Hepatocyte (in vitro differentiated cells): ENCODE measurements at regions not wholly inside any gene's neighbourhood (a gene's known extent, or its start where the extent isn't known, plus 50 kb on each side); places are given as distances from the start of the nearest gene placed in this dataset.

Experiments used
- DNase-seq: peaks from one replicate; pipeline ENCODE4 v3.0.0-alpha.2; 2016; ENCODE audit warnings: low spot score
- H2AFZ ChIP-seq: fragments of 200-600 bp; sonication (generic); 2 replicates; pipeline ENCODE4 v1.6.0; 2016; ENCODE audit warnings: antibody characterized with exemption, mild to moderate bottlenecking
- H3K27ac ChIP-seq: fragments of 200-600 bp; sonication (generic); 2 replicates; pipeline ENCODE4 v1.5.1; 2016; ENCODE audit warnings: mild to moderate bottlenecking
- H3K27me3 ChIP-seq: fragments of 200-600 bp; sonication (generic); 2 replicates; pipeline ENCODE4 v1.6.1; 2016
- H3K36me3 ChIP-seq: fragments of 200-600 bp; sonication (generic); replicated peaks from 2 replicates; pipeline ENCODE4 v1.5.1; 2016; ENCODE audit warnings: low read depth; ENCODE audit not compliant: insufficient read depth
- H3K4me1 ChIP-seq: fragments of 200-600 bp; sonication (generic); 2 replicates; pipeline ENCODE4 v1.5.1; 2016; ENCODE audit warnings: mild to moderate bottlenecking, moderate library complexity; ENCODE audit not compliant: insufficient read depth
- H3K4me2 ChIP-seq: fragments of 200-600 bp; sonication (generic); 2 replicates; pipeline ENCODE4 v1.6.0; 2016
- H3K4me3 ChIP-seq: fragments of 200-600 bp; sonication (generic); 2 replicates; pipeline ENCODE4 v1.5.1; 2016; ENCODE audit warnings: mild to moderate bottlenecking
- H3K79me2 ChIP-seq: fragments of 200-600 bp; sonication (generic); 2 replicates; pipeline ENCODE4 v1.6.0; 2017; ENCODE audit warnings: mild to moderate bottlenecking
- H3K9me2 ChIP-seq: fragments of 200-600 bp; sonication (generic); replicated peaks from 2 replicates; pipeline ENCODE4 v1.6.0; 2017; ENCODE audit warnings: mild to moderate bottlenecking; ENCODE audit not compliant: insufficient read depth
- H3K9me3 ChIP-seq: fragments of 200-600 bp; sonication (generic); 2 replicates; pipeline ENCODE4 v1.5.1; 2016; ENCODE audit warnings: low read depth, mild to moderate bottlenecking
- H4K20me1 ChIP-seq: fragments of 200-600 bp; sonication (generic); 2 replicates; pipeline ENCODE4 v1.6.0; 2016; ENCODE audit warnings: mild to moderate bottlenecking; ENCODE audit not compliant: insufficient read depth, poor library complexity, severe bottlenecking
- EZH2 ChIP-seq: fragments of 200-600 bp; sonication (generic); IDR thresholded peaks from 2 replicates; pipeline ENCODE4 v1.6.1; 2016; ENCODE audit warnings: antibody characterized with exemption, mild to moderate bottlenecking, borderline replicate concordance
- EZH2phosphoT487 ChIP-seq: fragments of 200-600 bp; sonication (generic); IDR thresholded peaks from one replicate; pipeline ENCODE4 v1.6.1; 2018; ENCODE audit warnings: antibody characterized with exemption, mild to moderate bottlenecking, low read depth, moderate library complexity; ENCODE audit not compliant: unreplicated experiment, severe bottlenecking
- WGBS: methylation state at CpG from one replicate; pipeline ENCODE4 v1.1.6; 2016; ENCODE audit warnings: low lambda C conversion rate; ENCODE audit errors: missing lambda C conversion rate; 5-methylcytosine and 5-hydroxymethylcytosine counted together
- TF ChIP-seq, protein P1 (sequence below): fragments of 200-600 bp; sonication (generic); IDR thresholded peaks from 2 replicates; pipeline ENCODE4 v1.5.1; 2016; ENCODE audit warnings: antibody characterized with exemption, mild to moderate bottlenecking; ENCODE audit not compliant: poor library complexity

DNA sequence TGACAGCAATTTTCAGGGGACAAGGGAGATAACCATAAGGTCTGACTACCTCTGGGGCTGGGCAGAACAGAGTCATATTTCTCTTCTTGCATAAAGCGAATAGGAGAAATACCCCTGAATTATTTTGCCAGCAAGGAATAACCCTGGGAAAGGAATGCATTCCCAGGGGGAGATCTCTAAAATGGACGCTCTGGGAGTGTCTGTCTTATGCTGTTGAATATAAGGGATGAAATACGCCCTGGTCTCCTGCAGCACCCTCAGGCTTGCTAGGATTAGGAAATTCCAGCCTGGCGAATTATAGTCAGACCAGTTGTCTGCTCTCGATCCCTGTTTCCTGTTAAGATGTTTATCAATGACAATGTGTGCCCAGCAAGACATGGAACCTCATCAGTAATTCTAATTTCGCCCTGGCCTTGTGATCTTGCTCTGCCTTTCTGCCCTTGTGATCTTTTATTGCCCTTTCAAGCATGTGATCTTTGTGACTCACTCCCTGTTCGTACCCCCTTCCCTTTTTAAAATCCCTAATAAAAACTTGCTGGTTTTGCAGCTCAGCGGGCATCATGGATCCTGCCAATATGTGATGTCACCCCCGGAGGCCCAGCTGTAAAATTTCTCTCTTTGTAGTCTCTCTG, 221.6 kb upstream of the HS3ST5 start:
- H3K9me2 ChIP-seq: no peaks in the 10 kb centered on the region
- TF ChIP-seq EZH2phosphoT487 (no peak), EZH2 (no peak)
- TF ChIP-seq, protein P1, sequence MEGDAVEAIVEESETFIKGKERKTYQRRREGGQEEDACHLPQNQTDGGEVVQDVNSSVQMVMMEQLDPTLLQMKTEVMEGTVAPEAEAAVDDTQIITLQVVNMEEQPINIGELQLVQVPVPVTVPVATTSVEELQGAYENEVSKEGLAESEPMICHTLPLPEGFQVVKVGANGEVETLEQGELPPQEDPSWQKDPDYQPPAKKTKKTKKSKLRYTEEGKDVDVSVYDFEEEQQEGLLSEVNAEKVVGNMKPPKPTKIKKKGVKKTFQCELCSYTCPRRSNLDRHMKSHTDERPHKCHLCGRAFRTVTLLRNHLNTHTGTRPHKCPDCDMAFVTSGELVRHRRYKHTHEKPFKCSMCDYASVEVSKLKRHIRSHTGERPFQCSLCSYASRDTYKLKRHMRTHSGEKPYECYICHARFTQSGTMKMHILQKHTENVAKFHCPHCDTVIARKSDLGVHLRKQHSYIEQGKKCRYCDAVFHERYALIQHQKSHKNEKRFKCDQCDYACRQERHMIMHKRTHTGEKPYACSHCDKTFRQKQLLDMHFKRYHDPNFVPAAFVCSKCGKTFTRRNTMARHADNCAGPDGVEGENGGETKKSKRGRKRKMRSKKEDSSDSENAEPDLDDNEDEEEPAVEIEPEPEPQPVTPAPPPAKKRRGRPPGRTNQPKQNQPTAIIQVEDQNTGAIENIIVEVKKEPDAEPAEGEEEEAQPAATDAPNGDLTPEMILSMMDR: no peak
- no peaks in the 10 kb centered on the region for H3K9me3 ChIP-seq
- no peaks in the 10 kb centered on the region for H3K27me3 ChIP-seq
- H3K4me2 ChIP-seq: no peak overlapping the region
- no peaks in the 10 kb centered on the region for H4K20me1 ChIP-seq
- H3K4me3 ChIP-seq: no peak overlapping the region
- H3K4me1 ChIP-seq: no peaks in the 10 kb centered on the region
- no peak overlapping the region for H2AFZ ChIP-seq
- H3K36me3 ChIP-seq: no peaks in the 10 kb centered on the region
- H3K79me2 ChIP-seq: no peaks in the 10 kb centered on the region
- WGBS: 72% methylated on average over 9 of the region's 9 CpGs
- DNase-seq: no peak
- H3K27ac ChIP-seq: no peak overlapping the region

DNA sequence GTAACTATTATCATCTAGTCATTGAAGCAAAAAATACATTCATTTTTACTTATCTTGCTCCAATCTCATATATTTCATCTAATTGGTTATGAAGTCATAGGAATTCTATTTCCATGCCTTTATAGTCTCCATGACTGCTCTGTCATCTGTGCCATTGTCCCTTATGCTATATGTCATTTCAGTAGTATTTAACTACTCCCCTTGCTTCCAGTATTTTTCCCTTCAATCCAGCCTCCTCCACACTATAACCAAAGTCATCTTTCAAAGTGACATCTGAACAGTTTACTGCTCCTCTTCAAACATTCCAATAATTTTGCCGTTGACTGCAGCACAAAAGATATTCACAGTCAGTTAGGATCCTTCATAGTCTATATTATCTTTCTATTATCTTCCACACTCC, 216.6 kb upstream of the HS3ST5 start:
- DNase-seq: no peak
- no peak for TF ChIP-seq EZH2
- TF ChIP-seq, protein P1: no peak
- TF ChIP-seq EZH2phosphoT487: no peak
- Histone ChIP-seq H3K4me3 (no peak overlapping the region), H3K27ac (no peak overlapping the region), H3K36me3 (no peaks in the 10 kb centered on the region), H3K4me1 (no peaks in the 10 kb centered on the region), H3K9me3 (no peaks in the 10 kb centered on the region), H2AFZ (no peak overlapping the region), H3K27me3 (no peaks in the 10 kb centered on the region), H3K79me2 (no peaks in the 10 kb centered on the region), H3K4me2 (no peak overlapping the region), H3K9me2 (no peaks in the 10 kb centered on the region), H4K20me1 (no peaks in the 10 kb centered on the region)
- 67% methylated on average over 1 of the region's 1 CpG for WGBS

DNA sequence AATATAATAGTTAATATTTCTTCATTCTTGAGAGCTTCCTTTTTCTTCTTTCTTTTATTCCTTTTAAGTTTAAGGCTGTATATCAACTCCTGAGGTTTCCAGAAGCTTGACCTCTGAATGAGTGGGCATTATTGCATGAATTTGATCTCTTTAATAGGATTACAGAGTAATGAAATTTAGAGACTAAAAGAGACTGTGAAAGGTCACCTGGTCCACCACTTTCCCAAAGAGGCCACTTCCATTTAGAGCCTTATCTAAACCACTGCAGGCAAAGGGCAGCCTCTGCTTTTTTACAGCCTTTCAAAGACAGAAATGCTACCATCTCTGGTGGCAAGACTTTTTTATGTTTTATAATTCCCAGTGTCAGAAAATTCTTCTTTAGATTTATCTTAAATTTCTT, 215.3 kb upstream of the HS3ST5 start:
- Histone ChIP-seq H3K9me3 (no peaks in the 10 kb centered on the region), H3K9me2 (no peaks in the 10 kb centered on the region), H3K36me3 (no peaks in the 10 kb centered on the region), H3K4me2 (no peak overlapping the region), H3K4me3 (no peak overlapping the region), H3K27me3 (no peaks in the 10 kb centered on the region), H3K4me1 (no peaks in the 10 kb centered on the region), H2AFZ (no peak overlapping the region), H4K20me1 (no peaks in the 10 kb centered on the region), H3K79me2 (no peaks in the 10 kb centered on the region), H3K27ac (no peak overlapping the region)
- no peak for TF ChIP-seq EZH2
- no peak for DNase-seq

DNA sequence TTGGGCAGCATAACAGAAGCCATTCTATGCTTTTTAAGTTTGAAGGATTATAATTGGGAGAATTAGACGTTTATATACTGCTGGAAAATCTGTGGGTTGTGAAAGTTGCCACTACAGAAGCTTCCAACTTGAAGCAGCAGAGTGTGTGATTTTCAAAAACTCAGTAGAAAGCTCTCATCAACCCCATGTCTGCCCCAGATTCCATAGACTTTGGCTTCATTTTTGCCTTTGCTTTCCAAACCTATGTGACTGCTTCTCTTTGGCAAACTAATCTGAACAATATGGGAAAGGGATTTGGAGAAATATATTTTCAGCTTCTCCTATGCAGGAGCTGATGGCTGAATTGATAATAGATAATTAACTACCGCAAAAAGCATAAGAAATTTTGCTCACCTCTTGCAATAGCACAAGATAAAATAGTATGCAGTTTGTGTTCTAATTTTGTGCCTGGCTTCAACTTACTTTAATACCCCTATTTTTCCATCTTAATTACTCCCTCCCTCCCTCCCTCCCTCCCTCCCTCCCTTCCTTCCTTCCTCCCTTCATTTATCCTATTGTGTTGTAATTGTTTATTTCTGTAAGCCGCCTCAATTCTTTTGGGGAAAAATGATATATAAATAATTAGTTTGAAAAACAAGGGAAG, 214.1 kb upstream of the HS3ST5 start:
- H3K36me3 ChIP-seq: no peaks in the 10 kb centered on the region
- no peaks in the 10 kb centered on the region for H3K9me2 ChIP-seq
- H2AFZ ChIP-seq: no peak overlapping the region
- no peaks in the 10 kb centered on the region for H3K79me2 ChIP-seq
- H3K9me3 ChIP-seq: no peaks in the 10 kb centered on the region
- no peaks in the 10 kb centered on the region for H3K27me3 ChIP-seq
- DNase-seq: no peak
- no peak overlapping the region for H3K4me2 ChIP-seq
- TF ChIP-seq EZH2: no peak
- no peak for TF ChIP-seq EZH2phosphoT487
- TF ChIP-seq, protein P1: no peak
- WGBS: 81% methylated on average over 3 of the region's 3 CpGs
- no peak overlapping the region for H3K4me3 ChIP-seq
- H4K20me1 ChIP-seq: no peaks in the 10 kb centered on the region
- H3K27ac ChIP-seq: no peak overlapping the region
- H3K4me1 ChIP-seq: no peaks in the 10 kb centered on the region
